ENCODE measurements at regions not wholly inside any gene's neighbourhood (a gene's known extent, or its start where the extent isn't known, plus 50 kb on each side); places are given as distances from the start of the nearest gene placed in this dataset.

DNA sequence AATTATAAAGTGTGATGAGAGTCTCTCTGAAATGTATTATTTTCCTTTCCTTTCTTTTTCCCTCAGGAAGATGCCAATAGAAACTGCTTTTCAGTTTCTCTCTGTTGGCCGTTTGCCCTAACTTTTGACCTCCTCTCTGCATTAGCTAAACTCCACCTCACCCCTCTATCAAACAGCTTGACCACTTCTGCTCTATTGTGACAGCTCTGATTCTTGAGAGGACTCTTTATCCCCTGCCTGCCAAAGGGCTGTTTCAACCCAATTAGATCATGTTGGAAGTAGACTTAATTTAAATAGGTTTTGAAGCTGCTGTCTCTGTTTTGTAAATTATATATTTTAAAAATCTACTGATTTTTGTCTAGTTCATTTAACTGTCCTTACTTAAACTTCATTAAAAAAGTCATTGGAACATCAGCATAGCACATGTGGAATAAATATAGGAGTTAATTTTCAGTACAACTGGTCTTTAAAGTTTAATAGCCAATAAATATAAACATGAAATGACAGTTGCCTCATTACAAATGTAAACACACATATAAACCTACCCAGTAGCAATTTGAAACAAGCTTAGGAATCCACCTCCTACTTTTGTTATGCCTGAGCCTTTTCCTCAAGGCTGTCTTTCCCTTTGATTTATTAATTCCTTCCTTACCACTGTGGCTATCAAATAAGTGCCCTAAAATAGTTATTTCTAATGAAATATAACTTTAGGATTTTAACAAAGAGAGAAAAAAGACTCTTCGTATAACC, 152.0 kb downstream of the CHRM3 start:
- intact Hi-C loops (cut with DNase I), result no loop called here

DNA sequence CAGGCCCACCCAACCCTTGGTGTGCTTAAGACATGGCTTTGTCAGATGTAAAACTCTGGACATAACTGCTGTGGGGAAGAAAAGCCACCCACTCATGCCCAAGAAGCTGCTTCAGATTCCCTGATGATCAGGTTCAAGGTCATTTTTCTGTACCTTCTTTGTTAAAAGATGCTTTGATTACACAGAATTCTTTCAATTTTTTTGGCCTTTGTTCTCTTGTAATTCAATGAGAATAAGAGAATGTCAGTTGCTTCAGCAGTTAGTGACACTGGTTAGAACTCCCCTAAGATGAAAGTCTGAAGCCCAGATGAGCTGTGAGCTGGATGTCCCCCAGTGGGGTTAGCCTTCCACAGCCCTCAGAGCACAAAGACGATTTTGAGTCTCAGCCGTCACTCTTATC, 152.7 kb downstream of the CHRM3 start:
- Histone ChIP-seq H3K4me3 (no peak overlapping the region), H3K4me1 (replicated peaks in 1 of 2) (no peaks in the 10 kb centered on the region), H3K27me3 (no peaks in the 10 kb centered on the region), H3K9me3 (replicated peaks in 1 of 3) (no peaks in the 10 kb centered on the region), H3K27ac (no peak overlapping the region), H3K36me3 (replicated peaks in 1 of 2) (no peaks in the 10 kb centered on the region)
- WGBS, 4 donors, result 71 to 88% (median 78%) methylated on average over 2 of the region's 2 CpGs
- DNase-seq, result no peak
- no peak for TF ChIP-seq POLR2A (IDR thresholded peaks at IDR 0.05)
- TF ChIP-seq, protein P1, sequence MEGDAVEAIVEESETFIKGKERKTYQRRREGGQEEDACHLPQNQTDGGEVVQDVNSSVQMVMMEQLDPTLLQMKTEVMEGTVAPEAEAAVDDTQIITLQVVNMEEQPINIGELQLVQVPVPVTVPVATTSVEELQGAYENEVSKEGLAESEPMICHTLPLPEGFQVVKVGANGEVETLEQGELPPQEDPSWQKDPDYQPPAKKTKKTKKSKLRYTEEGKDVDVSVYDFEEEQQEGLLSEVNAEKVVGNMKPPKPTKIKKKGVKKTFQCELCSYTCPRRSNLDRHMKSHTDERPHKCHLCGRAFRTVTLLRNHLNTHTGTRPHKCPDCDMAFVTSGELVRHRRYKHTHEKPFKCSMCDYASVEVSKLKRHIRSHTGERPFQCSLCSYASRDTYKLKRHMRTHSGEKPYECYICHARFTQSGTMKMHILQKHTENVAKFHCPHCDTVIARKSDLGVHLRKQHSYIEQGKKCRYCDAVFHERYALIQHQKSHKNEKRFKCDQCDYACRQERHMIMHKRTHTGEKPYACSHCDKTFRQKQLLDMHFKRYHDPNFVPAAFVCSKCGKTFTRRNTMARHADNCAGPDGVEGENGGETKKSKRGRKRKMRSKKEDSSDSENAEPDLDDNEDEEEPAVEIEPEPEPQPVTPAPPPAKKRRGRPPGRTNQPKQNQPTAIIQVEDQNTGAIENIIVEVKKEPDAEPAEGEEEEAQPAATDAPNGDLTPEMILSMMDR (IDR thresholded peaks at IDR 0.05), result no peak
- intact Hi-C loops (cut with DNase I), result no loop called here

More for the DNA sequence above, 152.0 kb downstream of the CHRM3 start:
- no peak overlapping the region for H3K27ac ChIP-seq
- H3K36me3 ChIP-seq (replicated peaks in 1 of 2), result no peaks in the 10 kb centered on the region
- no peak overlapping the region for H3K4me3 ChIP-seq
- no peaks in the 10 kb centered on the region for H3K9me3 ChIP-seq (replicated peaks in 1 of 3)
- no peak for TF ChIP-seq POLR2A (IDR thresholded peaks at IDR 0.05)
- TF ChIP-seq, protein P1 (IDR thresholded peaks at IDR 0.05), result no peak
- WGBS, 4 donors, result 36 to 53% (median 47%) methylated on average over 2 of the region's 2 CpGs
- no peak for DNase-seq
- H3K4me1 ChIP-seq (replicated peaks in 1 of 2), result no peaks in the 10 kb centered on the region
- no peaks in the 10 kb centered on the region for H3K27me3 ChIP-seq

DNA sequence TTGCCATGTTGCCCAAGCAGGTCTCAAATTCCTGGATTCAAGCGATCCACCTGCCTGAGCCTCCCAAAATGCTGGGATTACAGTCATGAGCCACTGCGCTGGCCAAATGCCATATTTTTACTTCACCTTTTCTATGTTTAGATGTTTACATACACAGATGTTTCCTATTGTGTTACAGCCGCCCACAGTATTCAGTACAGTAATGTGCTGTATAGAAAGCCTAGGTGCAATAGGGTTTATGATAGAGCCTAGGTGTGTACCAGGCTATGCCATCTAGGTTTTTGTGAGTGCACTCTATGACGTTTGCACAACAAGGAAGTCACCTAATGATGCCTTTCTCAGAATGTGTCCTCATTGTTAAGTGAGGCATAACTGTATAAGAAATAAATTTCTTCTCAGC, 153.4 kb downstream of the CHRM3 start:
- Histone ChIP-seq H3K27ac (no peak overlapping the region), H3K9me3 (replicated peaks in 1 of 3) (no peaks in the 10 kb centered on the region), H3K36me3 (replicated peaks in 1 of 2) (no peaks in the 10 kb centered on the region), H3K4me1 (replicated peaks in 1 of 2) (no peaks in the 10 kb centered on the region), H3K4me3 (no peak overlapping the region), H3K27me3 (no peaks in the 10 kb centered on the region)
- no peak for TF ChIP-seq POLR2A (IDR thresholded peaks at IDR 0.05)
- TF ChIP-seq, protein P1 (IDR thresholded peaks at IDR 0.05), result no peak
- intact Hi-C loops (cut with DNase I), result no loop called here
- WGBS, 4 donors, result 69 to 78% (median 77%) methylated on average over 4 of the region's 4 CpGs
- no peak for DNase-seq

DNA sequence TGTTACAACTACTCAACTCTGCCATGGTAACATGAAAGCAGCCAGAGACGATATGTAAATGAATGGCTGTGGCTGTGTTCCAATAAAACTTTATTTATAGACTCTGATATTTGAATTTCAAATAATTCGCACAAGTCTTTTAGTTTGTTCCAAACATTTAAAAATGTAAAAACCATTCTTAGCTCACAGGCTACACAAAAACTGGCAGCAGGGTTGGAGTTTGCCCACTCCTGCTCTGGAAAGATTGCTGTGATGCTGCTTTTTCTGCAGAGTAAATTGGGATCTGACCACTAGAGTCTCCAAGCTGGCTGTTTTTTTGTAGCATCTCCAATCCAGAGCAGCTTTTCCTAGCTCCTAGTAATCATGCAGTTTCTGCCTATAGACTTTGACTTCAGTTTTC, 157.5 kb downstream of the CHRM3 start:
- Histone ChIP-seq H3K4me3 (no peak overlapping the region), H3K9me3 (replicated peaks in 1 of 3) (no peaks in the 10 kb centered on the region), H3K27ac (no peak overlapping the region), H3K27me3 (no peaks in the 10 kb centered on the region), H3K36me3 (replicated peaks in 1 of 2) (no peaks in the 10 kb centered on the region), H3K4me1 (replicated peaks in 1 of 2) (no peaks in the 10 kb centered on the region)
- DNase-seq, result no peak
- 78 to 93% (median 85%) methylated on average over 2 of the region's 2 CpGs for WGBS, 4 donors
- TF ChIP-seq POLR2A (IDR thresholded peaks at IDR 0.05), result no peak
- TF ChIP-seq, protein P1 (IDR thresholded peaks at IDR 0.05), result no peak
- intact Hi-C loops (cut with DNase I), result no loop called here
